HG02763 (cell line): ENCODE measurements at regions not wholly inside any gene's neighbourhood (a gene's known extent, or its start where the extent isn't known, plus 50 kb on each side); places are given as distances from the start of the nearest gene placed in this dataset.
"Not testable (repeated sequence)": the region's sequence is repeated elsewhere in the genome, so short reads cannot be mapped to it uniquely, and the experiment has no call there.

Experiments used
- ATAC-seq: cut with Tn5 transposase; IDR thresholded peaks from one replicate; pipeline ENCODE4 v1.9.1; 2021; ENCODE audit warnings: mild to moderate bottlenecking, moderate library complexity; ENCODE audit not compliant: unreplicated experiment

GRCh38 chr6:78222226-78222625, 569.4 kb downstream of the MEI4 start:
- no peak for ATAC-seq

- ATAC-seq: no peak
These were observed 578.2 kb downstream of the MEI4 start for GRCh38 chr6:78231002-78231401.

- ATAC-seq: no peak
These were observed 590.7 kb downstream of the MEI4 start for GRCh38 chr6:78243519-78243918.

GRCh38 chr6:78251931-78252330, 599.1 kb downstream of the MEI4 start:
- no peak for ATAC-seq

GRCh38 chr6:78253618-78254017, 600.8 kb downstream of the MEI4 start:
- no peak for ATAC-seq

GRCh38 chr6:78259935-78260334, 607.1 kb downstream of the MEI4 start:
- no peak for ATAC-seq

- ATAC-seq: not testable (repeated sequence)
These were observed 606.9 kb upstream of the IRAK1BP1 start for GRCh38 chr6:78260427-78260826.

- no peak for ATAC-seq
These were observed 598.5 kb upstream of the IRAK1BP1 start for GRCh38 chr6:78268591-78269452.

- ATAC-seq: no peak
These were observed 566.5 kb upstream of the IRAK1BP1 start for GRCh38 chr6:78300885-78301284.

GRCh38 chr6:78302411-78302810, 564.9 kb upstream of the IRAK1BP1 start:
- no peak for ATAC-seq

- no peak for ATAC-seq
These were observed 559.3 kb upstream of the IRAK1BP1 start for GRCh38 chr6:78308025-78308424.

GRCh38 chr6:78322068-78322845, 545.1 kb upstream of the IRAK1BP1 start:
- ATAC-seq: no peak

GRCh38 chr6:78324213-78324612, 543.1 kb upstream of the IRAK1BP1 start:
- ATAC-seq: no peak

GRCh38 chr6:78340755-78341154, 526.6 kb upstream of the IRAK1BP1 start:
- no peak for ATAC-seq

- no peak for ATAC-seq
These were observed 521.5 kb upstream of the IRAK1BP1 start for GRCh38 chr6:78345882-78346281.

- no peak for ATAC-seq
These were observed 520.0 kb upstream of the IRAK1BP1 start for GRCh38 chr6:78347191-78347916.

GRCh38 chr6:78353040-78353439, 514.3 kb upstream of the IRAK1BP1 start:
- ATAC-seq: no peak

- ATAC-seq: no peak
These were observed 503.7 kb upstream of the IRAK1BP1 start for GRCh38 chr6:78363688-78364087.

- no peak for ATAC-seq
These were observed 501.9 kb upstream of the IRAK1BP1 start for GRCh38 chr6:78365473-78365872.

GRCh38 chr6:78377056-78377455, 490.3 kb upstream of the IRAK1BP1 start:
- ATAC-seq: no peak

- ATAC-seq: no peak
These were observed 487.4 kb upstream of the IRAK1BP1 start for GRCh38 chr6:78379982-78380381.
